Keratinocyte (primary cell): ENCODE measurements at regions not wholly inside any gene's neighbourhood (a gene's known extent, or its start where the extent isn't known, plus 50 kb on each side); places are given as distances from the start of the nearest gene placed in this dataset.

Experiments
- CTCF ChIP-seq, 3 experiments: IDR thresholded peaks in 1 of 3; conservative IDR thresholded peaks in 1 of 3; optimal IDR thresholded peaks in 1 of 3; 2 replicates in 2 of 3; 3 replicates in 1 of 3; pipeline versions ENCODE3 to v1.5.1; 2011; ENCODE audit warnings: low read length in 3 of 3, mild to moderate bottlenecking in 3 of 3, moderate library complexity in 2 of 3, control low read depth in 1 of 3, inconsistent platforms in 1 of 3; ENCODE audit not compliant: insufficient read depth in 2 of 3; ENCODE audit errors: extremely low read depth in 1 of 3
- EZH2 ChIP-seq: IDR thresholded peaks from one replicate; pipeline ENCODE4 v1.6.1; 2012; ENCODE audit warnings: inconsistent platforms, mild to moderate bottlenecking, low read length, moderate library complexity

GRCh38 chr9:26053954-26054353 is 375.7 kb upstream of the TUSC1 start:
- TF ChIP-seq CTCF (optimal IDR thresholded peaks at IDR 0.05 in 1 of 3, IDR thresholded peaks at IDR 0.05 in 1 of 3, conservative IDR thresholded peaks at IDR 0.05 in 1 of 3; ENCODE audit: extremely low read depth in 1 of 3, insufficient read depth in 2 of 3, low read length in 3 of 3) (no peak), EZH2 (no peak)
